ENCODE measurements at regions not wholly inside any gene's neighbourhood (a gene's known extent, or its start where the extent isn't known, plus 50 kb on each side); places are given as distances from the start of the nearest gene placed in this dataset.

GRCh38 chr14:61625165-61625564 lies 70.1 kb upstream of the HIF1A start:
- no peak for DNase-seq (ENCODE audit: low read depth, low spot score)

- DNase-seq (ENCODE audit: low read depth, low spot score), result no peak
Observed at GRCh38 chr14:61627612-61628011, 67.7 kb upstream of the HIF1A start.

DNA sequence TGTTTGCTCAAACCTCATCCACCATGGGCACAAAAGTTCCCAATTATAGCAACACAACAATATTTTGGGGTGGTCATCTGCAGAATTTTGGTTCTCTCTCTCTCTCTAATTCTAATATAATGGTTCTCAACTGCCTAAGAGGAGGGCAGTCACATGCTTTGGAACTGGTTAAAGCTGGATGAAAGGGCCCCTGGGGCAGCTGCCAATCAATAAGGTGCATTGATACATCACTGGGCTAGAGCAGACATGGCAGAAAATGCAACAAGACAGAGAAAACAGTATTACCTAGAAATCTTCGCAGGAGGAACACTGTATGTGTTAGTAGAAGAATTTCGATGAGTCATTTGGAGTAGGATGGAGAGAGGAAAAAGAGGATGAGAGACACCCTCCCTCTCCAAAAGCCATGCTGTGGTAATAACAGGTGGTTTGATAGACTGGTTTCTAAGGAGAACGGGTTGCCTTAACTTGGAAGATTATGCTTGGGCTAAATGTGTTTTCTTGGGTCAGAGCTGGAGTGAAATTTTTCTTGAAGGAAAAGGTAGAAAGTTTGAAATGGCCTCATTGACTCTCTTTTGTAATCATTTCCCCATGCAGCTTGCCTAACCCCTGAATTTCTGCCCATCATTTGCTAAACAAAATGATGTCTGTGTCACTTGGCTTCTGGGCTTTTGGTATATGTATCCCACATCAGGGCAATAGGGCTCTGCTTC lies 67.1 kb upstream of the HIF1A start:
- DNase-seq (ENCODE audit: low read depth, low spot score), result no peak

DNA sequence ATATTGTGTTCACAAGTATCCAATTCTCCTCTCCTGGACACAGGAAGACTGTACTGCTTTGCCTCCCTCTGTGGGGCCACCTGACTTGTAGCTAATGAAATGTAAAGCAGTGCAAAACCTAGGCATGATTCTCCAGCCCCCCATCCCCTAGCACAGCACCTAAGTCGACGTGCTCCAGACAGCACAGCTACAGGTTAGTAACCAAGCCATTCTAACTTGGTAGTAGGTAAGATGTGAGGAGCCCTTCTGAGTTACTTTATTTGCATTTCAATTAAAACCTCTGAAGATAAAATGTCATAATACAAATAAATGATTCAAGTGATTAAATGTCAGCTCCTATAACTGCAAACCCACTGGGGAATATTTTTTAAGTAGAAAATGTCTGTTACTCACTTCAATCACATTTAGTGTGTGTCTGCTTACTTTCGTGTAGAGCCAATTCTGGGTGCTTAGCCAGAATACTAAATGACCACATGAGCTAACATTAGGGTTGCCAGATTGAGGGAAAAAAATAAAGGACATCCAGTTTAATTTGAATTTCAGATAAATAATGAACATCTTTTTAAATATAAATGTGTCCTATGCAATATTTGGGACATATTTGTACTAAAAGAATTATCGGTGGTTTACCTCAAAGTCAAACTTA lies 64.8 kb upstream of the HIF1A start:
- DNase-seq (ENCODE audit: low read depth, low spot score), result no peak

DNA sequence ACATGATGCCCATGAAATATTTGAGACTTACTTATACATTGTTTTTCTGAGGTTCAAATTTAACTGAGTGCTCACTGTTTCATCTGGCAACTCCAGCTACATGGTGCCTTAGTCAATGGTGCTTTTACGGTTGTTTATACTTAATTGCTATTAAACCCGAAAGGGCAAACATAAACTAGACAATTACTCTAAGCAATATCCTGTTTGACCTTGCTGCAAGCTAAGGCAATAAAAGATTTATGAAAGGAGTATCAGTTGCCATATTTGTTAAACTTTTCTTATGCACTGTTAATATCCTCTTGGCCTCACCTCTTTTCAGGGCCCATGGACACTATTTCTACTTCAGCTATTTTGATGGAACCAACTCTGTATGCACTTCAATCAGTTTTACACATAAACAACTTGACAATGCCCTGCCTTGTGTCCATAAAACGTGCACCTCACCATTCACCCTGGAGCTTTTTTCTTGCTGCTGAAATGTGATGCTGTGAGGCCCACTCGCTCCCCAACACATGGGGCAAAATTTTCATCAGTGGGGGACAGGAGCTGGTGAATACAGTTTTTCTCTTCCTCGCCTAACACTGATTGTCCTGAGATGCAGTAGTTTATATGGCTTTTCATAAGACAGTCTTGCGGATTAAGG lies 64.1 kb upstream of the HIF1A start:
- DNase-seq (ENCODE audit: low read depth, low spot score), result no peak

- no peak for DNase-seq (ENCODE audit: low read depth, low spot score)
Observed at GRCh38 chr14:61632401-61632800, 62.9 kb upstream of the HIF1A start.

GRCh38 chr14:61632807-61633206 lies 62.5 kb upstream of the HIF1A start:
- DNase-seq (ENCODE audit: low read depth, low spot score), result no peak

DNA sequence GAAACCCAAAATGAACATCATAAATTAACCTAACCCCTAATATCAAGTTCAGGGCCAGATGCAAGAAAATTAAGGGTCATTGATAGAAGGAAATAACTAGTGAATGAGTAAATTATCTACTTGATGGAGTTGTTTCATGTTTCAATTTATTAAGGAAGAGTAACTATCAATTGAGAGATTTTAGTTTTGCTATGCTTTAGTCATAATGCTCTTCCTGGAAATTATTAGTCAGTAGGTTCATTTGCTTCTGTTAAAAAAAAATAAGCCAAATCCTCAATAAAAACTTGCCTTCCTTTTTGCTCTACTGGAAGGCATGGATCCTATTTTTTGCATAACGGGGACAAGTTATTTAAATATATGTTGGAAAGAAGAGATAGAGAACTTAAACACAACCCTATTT lies 59.0 kb upstream of the HIF1A start:
- no peak for DNase-seq (ENCODE audit: low read depth, low spot score)

GRCh38 chr14:61636779-61637178 lies 58.5 kb upstream of the HIF1A start:
- DNase-seq (ENCODE audit: low read depth, low spot score), result no peak

GRCh38 chr14:61638595-61639387 lies 56.5 kb upstream of the HIF1A start:
- no peak for DNase-seq (ENCODE audit: low read depth, low spot score)

GRCh38 chr14:61640158-61641136 lies 54.9 kb upstream of the HIF1A start:
- no peak for DNase-seq (ENCODE audit: low read depth, low spot score)

- DNase-seq (ENCODE audit: low read depth, low spot score), result no peak
Observed at GRCh38 chr14:61641914-61642613, 53.2 kb upstream of the HIF1A start.

GRCh38 chr14:61642614-61642982 lies 52.7 kb upstream of the HIF1A start:
- no peak for DNase-seq (ENCODE audit: low read depth, low spot score)

DNA sequence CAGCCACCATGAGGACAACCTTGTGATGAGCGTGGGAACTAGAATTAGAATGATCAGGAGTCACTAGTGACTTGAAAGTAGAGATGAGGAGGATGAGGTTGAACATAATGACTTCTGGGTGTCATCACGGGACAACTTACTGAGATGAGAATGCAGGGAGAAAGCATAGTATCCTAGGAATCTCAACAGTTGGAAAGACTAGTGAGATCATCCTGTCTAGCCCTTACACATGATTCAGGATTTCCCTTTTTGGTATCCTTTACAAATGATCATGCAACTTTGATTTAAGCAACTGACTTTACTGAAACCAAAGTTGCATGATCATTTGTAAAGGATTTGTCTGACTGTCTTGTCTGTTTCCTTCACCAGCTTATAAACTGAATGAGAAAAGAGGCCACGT lies 51.8 kb upstream of the HIF1A start:
- DNase-seq (ENCODE audit: low read depth, low spot score), result no peak

DNA sequence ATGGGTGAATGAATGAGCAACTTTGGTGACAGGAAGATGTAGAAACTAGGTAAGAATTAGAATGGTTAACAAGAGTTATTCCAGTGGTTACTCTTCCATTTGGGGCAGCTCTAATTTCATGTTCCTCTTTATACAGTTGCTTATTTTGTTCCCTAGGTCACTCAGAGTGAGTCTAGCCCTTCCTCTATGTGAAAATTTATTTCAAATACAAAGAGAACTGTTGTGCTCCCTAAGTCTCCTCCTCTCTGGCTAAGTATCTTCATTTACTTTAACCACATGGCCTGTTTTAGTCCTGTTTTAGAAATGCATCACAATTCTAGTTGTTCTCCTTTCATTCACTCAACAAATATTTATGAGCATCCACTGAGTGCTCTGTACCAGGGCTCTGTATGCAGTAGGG lies 51.1 kb upstream of the HIF1A start:
- DNase-seq (ENCODE audit: low read depth, low spot score), result no peak

DNA sequence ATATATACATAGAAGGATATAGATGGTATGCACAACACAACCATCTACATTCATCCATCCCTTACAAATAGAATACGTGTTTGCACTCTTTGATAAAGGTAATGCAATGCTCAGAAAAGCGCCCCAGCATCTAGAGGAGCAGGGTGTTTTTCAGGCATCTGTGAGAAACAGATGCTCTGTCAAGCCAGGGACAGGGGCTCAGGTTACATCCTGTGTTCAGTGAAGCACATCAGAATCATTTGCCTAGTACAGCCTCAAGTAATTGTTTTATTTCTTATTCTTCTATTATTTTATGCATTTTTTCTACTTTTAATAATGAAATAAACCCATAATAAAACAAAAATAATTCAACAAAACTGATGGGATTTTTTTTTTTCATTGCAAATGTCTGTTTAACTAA lies 50.5 kb upstream of the HIF1A start:
- DNase-seq (ENCODE audit: low read depth, low spot score), result no peak

DNA sequence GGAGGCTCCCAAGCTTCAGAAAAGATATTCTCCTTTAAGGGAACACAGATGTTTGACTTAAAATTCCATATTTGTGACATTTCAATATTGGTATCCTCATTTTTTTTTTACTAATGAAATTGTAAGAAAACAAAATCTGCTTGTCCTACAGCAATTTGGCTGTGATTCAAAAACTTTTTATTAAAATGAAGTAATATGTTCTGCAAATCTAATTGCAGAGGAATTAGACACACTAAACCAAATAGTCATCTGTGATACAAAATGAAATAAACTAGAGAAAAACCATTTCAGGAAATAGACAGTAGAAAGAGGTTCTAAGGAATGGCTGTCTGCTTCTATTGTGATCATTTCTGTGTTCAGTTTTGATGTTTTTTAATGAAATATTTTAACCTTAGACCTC lies 50.1 kb upstream of the HIF1A start:
- no peak for DNase-seq (ENCODE audit: low read depth, low spot score)
